Kidney (tissue), 13 donors: ENCODE measurements at regions not wholly inside any gene's neighbourhood (a gene's known extent, or its start where the extent isn't known, plus 50 kb on each side); places are given as distances from the start of the nearest gene placed in this dataset.

Source experiments
- DNase-seq, 5 donors: peaks; one replicate each; pipeline ENCODE4 v3.0.0-alpha.2; 2013 to 2020
- FAIRE-seq: peaks from 2 replicates; lab custom pipeline; 2012; peaks lifted over from hg19 to GRCh38; lab: Jason Lieb, UNC
- H3K27ac ChIP-seq, 2 donors: one replicate each; pipeline ENCODE4 v1.7.0; 2013; ENCODE audit warnings: low read depth in 2 of 2, low read length in 2 of 2, inconsistent platforms in 1 of 2
- H3K27me3 ChIP-seq: one replicate; pipeline ENCODE4 v1.7.1; 2013; ENCODE audit warnings: low read length, inconsistent platforms; ENCODE audit not compliant: control insufficient read depth, insufficient read depth
- H3K36me3 ChIP-seq, 3 donors: one replicate each; pipeline versions ENCODE4 v1.7.0 to v1.7.1; 2013; ENCODE audit warnings: low read length in 3 of 3, control low read depth in 1 of 3, inconsistent platforms in 1 of 3; ENCODE audit not compliant: insufficient read depth in 3 of 3, control insufficient read depth in 2 of 3
- H3K4me1 ChIP-seq, 3 donors: one replicate each; pipeline versions ENCODE4 v1.7.0 to v1.7.1; 2013; ENCODE audit warnings: low read length in 3 of 3, inconsistent platforms in 1 of 3, low read depth in 1 of 3; ENCODE audit not compliant: control insufficient read depth in 2 of 3, insufficient read depth in 2 of 3
- H3K4me3 ChIP-seq, 3 donors: one replicate each; pipeline versions ENCODE4 v1.7.0 to v1.8.1; 2013; ENCODE audit warnings: low read length in 3 of 3, control low read depth in 1 of 3, inconsistent platforms in 1 of 3
- H3K9ac ChIP-seq, 3 donors: one replicate each; pipeline versions ENCODE4 v1.7.0 to v1.7.1; 2013; ENCODE audit warnings: low read length in 3 of 3, control low read depth in 1 of 3, inconsistent platforms in 1 of 3
- H3K9me3 ChIP-seq, 3 donors: one replicate each; pipeline versions ENCODE4 v1.7.0 to v1.7.1; 2013; ENCODE audit warnings: low read length in 3 of 3, control low read depth in 1 of 3, inconsistent platforms in 1 of 3; ENCODE audit not compliant: control insufficient read depth in 2 of 3, insufficient read depth in 1 of 3
- CTCF ChIP-seq: IDR thresholded peaks from 3 replicates; pipeline ENCODE4 v1.5.1; 2012; ENCODE audit warnings: mild to moderate bottlenecking, moderate library complexity, borderline replicate concordance; ENCODE audit not compliant: insufficient read depth; ENCODE audit errors: extremely low read depth
- intact Hi-C: fragments of 100-400 bp; cut with DNase I; formaldehyde crosslinking; loops from one replicate; pipeline ENCODE4 v1.11.1; 2022
- donor health status: control.
- donor health status: control.
- donor health status: control.
- donor health status: control.
- donor health status: control.
- donor health status: DM: yes; HTN: yes; CAD: no.
- donor health status: Normal renal cell carcinoma (clear cell type).

GRCh38 chr5:125198270-125198974 lies 452.0 kb upstream of the ZNF608 start:
- DNase-seq = peak; percentile 85 to 97 (median 91)
- intact Hi-C loops = no loop called here
- no peaks in the 10 kb centered on the region for H3K9me3 ChIP-seq
- FAIRE-seq = peak; percentile 80
- no peak overlapping the region for H3K4me3 ChIP-seq
- H3K27me3 ChIP-seq = no peaks in the 10 kb centered on the region
- TF ChIP-seq CTCF = no peak
- no peaks in the 10 kb centered on the region for H3K36me3 ChIP-seq
- H3K4me1 ChIP-seq = peaks cover 0 to 4% (median 0%) of the 10 kb centered on the region in 3 donors
- no peak overlapping the region for H3K9ac ChIP-seq
- H3K27ac ChIP-seq = no peak overlapping the region

DNA sequence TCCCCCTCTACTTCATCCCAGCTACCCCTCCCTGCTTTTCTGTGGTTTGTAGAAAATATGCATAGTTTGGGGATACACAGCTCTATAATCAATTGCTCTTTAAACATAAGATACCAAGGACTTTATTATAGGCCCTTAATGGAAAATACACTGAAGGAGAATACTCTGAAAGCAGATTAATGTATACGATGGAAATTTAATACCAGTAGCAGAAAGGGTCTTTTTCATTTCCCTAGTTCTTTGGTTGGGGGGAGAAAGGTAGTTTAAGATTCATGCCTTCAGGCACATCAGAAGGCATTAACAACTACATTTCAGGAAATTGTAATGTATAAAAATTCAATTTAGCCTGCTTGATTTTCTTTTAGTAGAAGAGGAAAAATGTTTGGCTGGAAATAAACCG lies 452.9 kb upstream of the ZNF608 start:
- no peaks in the 10 kb centered on the region for H3K36me3 ChIP-seq
- H3K4me3 ChIP-seq = no peak overlapping the region
- FAIRE-seq (no peak), DNase-seq (no peak)
- H3K27ac ChIP-seq = no peak overlapping the region
- H3K4me1 ChIP-seq = peaks cover 0 to 4% (median 0%) of the 10 kb centered on the region in 3 donors
- intact Hi-C loops = no loop called here
- no peaks in the 10 kb centered on the region for H3K27me3 ChIP-seq
- no peak overlapping the region for H3K9ac ChIP-seq
- no peaks in the 10 kb centered on the region for H3K9me3 ChIP-seq
- TF ChIP-seq CTCF = no peak

DNA sequence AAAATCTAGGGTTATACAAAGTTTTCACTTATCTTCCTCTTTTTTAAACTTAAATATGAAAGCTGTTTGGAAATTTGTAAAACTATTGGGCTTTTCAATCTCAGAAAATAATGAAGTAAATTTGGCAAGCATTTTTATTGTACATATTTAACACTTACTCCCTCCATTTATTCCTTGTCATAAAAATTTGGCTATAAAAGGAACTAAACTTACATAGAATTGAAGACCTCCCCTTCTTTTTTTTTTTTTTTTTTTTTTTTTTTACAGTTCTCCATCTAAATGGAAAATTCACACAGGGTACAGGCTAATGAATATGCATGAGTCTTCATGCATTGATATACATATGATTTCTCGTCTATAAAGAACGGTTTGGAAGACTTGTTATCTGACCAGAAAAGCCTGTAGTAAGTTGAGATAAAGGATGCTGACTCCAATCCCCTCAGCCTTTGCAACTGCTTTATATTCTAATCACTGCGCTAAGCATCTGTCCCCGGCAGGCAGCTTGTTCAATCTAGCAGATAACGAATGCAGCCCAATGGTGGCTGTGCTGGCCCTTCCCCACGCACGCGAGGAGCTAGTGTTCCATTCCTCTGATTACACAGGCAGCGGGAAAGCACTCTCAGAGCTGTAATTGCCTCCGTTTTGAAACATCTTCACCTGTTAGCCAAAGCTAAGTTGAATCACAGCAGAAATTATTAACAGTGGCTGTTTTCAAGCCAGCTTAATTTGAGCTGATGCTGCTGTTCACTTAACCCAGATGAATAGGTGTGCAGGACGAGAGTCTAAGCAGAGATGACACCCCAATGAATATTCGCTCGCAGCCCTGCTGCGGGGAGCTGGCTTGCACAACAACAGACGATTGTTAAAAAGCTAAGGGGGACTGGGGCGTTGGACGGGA lies 453.8 kb upstream of the ZNF608 start:
- Histone ChIP-seq H3K9ac (peak overlapping the region in 2 of 3 donors; percentile 3 to 17), H3K27me3 (no peaks in the 10 kb centered on the region), H3K27ac (no peak overlapping the region), H3K36me3 (no peaks in the 10 kb centered on the region), H3K9me3 (no peaks in the 10 kb centered on the region), H3K4me1 (peaks cover 0 to 4% (median 0%) of the 10 kb centered on the region in 3 donors), H3K4me3 (peak overlapping the region; percentile 41 to 70 (median 62))
- intact Hi-C loops = no loop called here
- DNase-seq (peak; percentile 34 to 63 (median 54)), FAIRE-seq (no peak)
- no peak for TF ChIP-seq CTCF
